Skeletal muscle satellite cell (primary cell): ENCODE measurements at regions not wholly inside any gene's neighbourhood (a gene's known extent, or its start where the extent isn't known, plus 50 kb on each side); places are given as distances from the start of the nearest gene placed in this dataset.

ENCODE experiments used
- H3K27me3 ChIP-seq: 2 replicates; pipeline ENCODE4 v1.7.0; 2013; ENCODE audit warnings: low read length; ENCODE audit not compliant: control insufficient read depth, insufficient read depth
- H3K36me3 ChIP-seq: 2 replicates; pipeline ENCODE4 v1.7.0; 2013; ENCODE audit warnings: mild to moderate bottlenecking, control low read depth, low read length; ENCODE audit not compliant: insufficient read depth
- H3K4me1 ChIP-seq: 2 replicates; pipeline ENCODE4 v1.7.0; 2013; ENCODE audit warnings: low read length; ENCODE audit not compliant: control insufficient read depth, insufficient read depth
- H3K4me2 ChIP-seq: 2 replicates; pipeline ENCODE4 v1.7.0; 2013; ENCODE audit warnings: mild to moderate bottlenecking, low read length
- H3K4me3 ChIP-seq: 2 replicates; pipeline ENCODE4 v1.7.0; 2013; ENCODE audit warnings: low read length
- H3K9ac ChIP-seq: 2 replicates; pipeline ENCODE4 v1.7.0; 2013; ENCODE audit warnings: mild to moderate bottlenecking, low read depth, low read length, moderate library complexity
- H3K9me3 ChIP-seq: replicated peaks from 2 replicates; pipeline ENCODE4 v1.7.0; 2013; ENCODE audit warnings: mild to moderate bottlenecking, control low read depth, low read length

GRCh38 chr1:95435611-95436010 is 201.6 kb downstream of the RWDD3 start:
- H3K9me3 ChIP-seq: no peaks in the 10 kb centered on the region
- no peaks in the 10 kb centered on the region for H3K4me1 ChIP-seq
- no peaks in the 10 kb centered on the region for H3K36me3 ChIP-seq

DNA sequence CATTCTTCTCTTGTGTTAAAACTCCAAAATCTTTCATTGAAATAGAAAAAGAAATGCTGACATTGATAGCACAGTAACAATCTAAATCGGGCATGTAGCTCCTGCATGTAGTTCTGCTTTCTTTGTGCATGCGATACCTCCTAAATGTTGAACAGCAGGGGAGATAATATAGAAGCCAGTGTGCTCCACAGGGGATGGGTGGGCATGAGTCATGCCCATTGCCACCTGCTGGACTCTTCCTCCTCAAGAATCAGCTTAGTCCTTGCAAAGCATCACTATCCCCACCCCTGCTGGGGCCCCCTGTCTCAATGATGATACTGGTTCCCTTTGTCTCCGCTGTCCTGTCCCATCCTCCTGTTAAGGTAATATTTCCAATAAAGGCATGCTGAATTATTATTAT is 203.0 kb downstream of the RWDD3 start:
- no peaks in the 10 kb centered on the region for H3K4me1 ChIP-seq
- no peak overlapping the region for H3K4me3 ChIP-seq
- H3K9me3 ChIP-seq: no peaks in the 10 kb centered on the region
- H3K9ac ChIP-seq: no peak overlapping the region
- no peaks in the 10 kb centered on the region for H3K27me3 ChIP-seq
- H3K36me3 ChIP-seq: no peaks in the 10 kb centered on the region
- no peak overlapping the region for H3K4me2 ChIP-seq

More at GRCh38 chr1:95435611-95436010, 201.6 kb downstream of the RWDD3 start:
- Histone ChIP-seq H3K4me2 (no peak overlapping the region), H3K4me3 (no peak overlapping the region), H3K27me3 (no peaks in the 10 kb centered on the region), H3K9ac (no peak overlapping the region)

DNA sequence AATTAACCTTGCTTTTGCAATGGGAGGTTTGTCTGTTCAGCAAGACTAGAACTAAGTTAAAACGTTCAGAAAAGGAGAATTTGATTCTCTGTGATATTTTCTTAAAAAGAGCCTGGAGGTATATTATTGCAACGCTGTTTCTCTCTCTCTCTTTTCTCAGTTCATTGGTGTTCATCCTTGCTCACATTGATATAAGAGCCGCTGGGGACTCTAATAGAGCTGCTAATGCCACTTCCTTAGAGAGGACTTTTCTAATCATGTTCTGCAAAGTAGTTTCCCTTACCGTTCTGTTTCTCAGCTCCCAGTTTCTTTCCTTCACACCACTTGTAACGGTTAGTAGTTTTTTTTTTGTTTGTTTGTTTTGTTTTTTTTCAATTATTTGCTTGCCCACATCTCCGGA is 203.8 kb downstream of the RWDD3 start:
- Histone ChIP-seq H3K4me3 (no peak overlapping the region), H3K9ac (no peak overlapping the region), H3K4me1 (no peaks in the 10 kb centered on the region), H3K36me3 (no peaks in the 10 kb centered on the region), H3K9me3 (no peaks in the 10 kb centered on the region), H3K4me2 (no peak overlapping the region), H3K27me3 (no peaks in the 10 kb centered on the region)

GRCh38 chr1:95438218-95438948 is 204.4 kb downstream of the RWDD3 start:
- Histone ChIP-seq H3K9me3 (no peaks in the 10 kb centered on the region), H3K36me3 (no peaks in the 10 kb centered on the region), H3K9ac (no peak overlapping the region), H3K4me3 (no peak overlapping the region), H3K4me1 (no peaks in the 10 kb centered on the region), H3K4me2 (no peak overlapping the region), H3K27me3 (no peaks in the 10 kb centered on the region)

GRCh38 chr1:95440511-95440910 is 206.5 kb downstream of the RWDD3 start:
- Histone ChIP-seq H3K36me3 (no peaks in the 10 kb centered on the region), H3K9me3 (no peaks in the 10 kb centered on the region), H3K9ac (no peak overlapping the region), H3K4me3 (no peak overlapping the region), H3K27me3 (no peaks in the 10 kb centered on the region), H3K4me2 (no peak overlapping the region), H3K4me1 (no peaks in the 10 kb centered on the region)

- H3K4me1 ChIP-seq: no peaks in the 10 kb centered on the region
- no peaks in the 10 kb centered on the region for H3K27me3 ChIP-seq
- H3K4me2 ChIP-seq: no peak overlapping the region
- H3K4me3 ChIP-seq: no peak overlapping the region
- H3K9ac ChIP-seq: no peak overlapping the region
- H3K9me3 ChIP-seq: no peaks in the 10 kb centered on the region
- no peaks in the 10 kb centered on the region for H3K36me3 ChIP-seq
Measured at GRCh38 chr1:95449516-95449915, 215.5 kb downstream of the RWDD3 start.

GRCh38 chr1:95451054-95451453 is 217.0 kb downstream of the RWDD3 start:
- Histone ChIP-seq H3K4me1 (no peaks in the 10 kb centered on the region), H3K4me3 (no peak overlapping the region), H3K9ac (no peak overlapping the region), H3K27me3 (no peaks in the 10 kb centered on the region), H3K36me3 (no peaks in the 10 kb centered on the region), H3K9me3 (no peaks in the 10 kb centered on the region), H3K4me2 (no peak overlapping the region)

DNA sequence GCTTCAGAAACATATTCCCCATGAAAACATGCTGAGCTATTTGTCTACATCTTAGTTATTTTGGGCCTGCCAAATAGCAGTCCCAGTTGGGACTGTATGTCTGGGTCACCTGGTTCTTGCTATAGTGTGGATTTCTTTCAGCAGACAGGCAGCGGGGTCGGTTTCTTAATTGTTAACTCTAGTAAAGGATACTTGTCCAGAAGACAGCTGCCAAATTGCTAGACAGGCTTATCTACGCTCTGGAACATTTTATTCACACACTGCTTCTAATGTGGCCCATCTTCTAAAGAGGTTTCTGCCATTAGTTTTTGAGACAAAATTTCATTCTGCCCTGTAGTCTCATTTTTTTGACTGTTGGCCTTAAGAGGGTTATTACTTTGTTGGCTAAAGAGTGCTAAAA is 217.9 kb downstream of the RWDD3 start:
- Histone ChIP-seq H3K9me3 (no peaks in the 10 kb centered on the region), H3K27me3 (no peaks in the 10 kb centered on the region), H3K36me3 (no peaks in the 10 kb centered on the region), H3K4me2 (no peak overlapping the region), H3K4me1 (no peaks in the 10 kb centered on the region), H3K9ac (no peak overlapping the region), H3K4me3 (no peak overlapping the region)

DNA sequence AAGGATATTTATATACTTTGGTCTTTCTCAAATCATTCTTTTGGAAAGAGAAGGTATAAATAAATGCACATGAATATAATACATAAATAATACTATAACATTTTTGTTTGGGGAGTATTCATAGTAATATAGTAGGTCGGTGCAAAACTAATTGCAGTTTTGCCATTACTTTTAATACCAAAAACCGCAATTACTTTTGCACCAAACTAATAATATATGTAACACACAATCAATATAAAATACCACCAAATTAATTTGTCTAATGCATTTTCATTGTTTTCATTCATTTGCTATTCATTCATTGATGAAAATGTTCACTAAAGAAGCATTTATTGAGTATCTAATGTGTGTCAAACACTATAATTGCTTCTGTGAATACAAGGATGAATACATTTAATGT is 219.0 kb downstream of the RWDD3 start:
- no peak overlapping the region for H3K9ac ChIP-seq
- no peaks in the 10 kb centered on the region for H3K36me3 ChIP-seq
- H3K27me3 ChIP-seq: no peaks in the 10 kb centered on the region
- no peaks in the 10 kb centered on the region for H3K4me1 ChIP-seq
- no peak overlapping the region for H3K4me3 ChIP-seq
- H3K9me3 ChIP-seq: no peaks in the 10 kb centered on the region
- H3K4me2 ChIP-seq: no peak overlapping the region

DNA sequence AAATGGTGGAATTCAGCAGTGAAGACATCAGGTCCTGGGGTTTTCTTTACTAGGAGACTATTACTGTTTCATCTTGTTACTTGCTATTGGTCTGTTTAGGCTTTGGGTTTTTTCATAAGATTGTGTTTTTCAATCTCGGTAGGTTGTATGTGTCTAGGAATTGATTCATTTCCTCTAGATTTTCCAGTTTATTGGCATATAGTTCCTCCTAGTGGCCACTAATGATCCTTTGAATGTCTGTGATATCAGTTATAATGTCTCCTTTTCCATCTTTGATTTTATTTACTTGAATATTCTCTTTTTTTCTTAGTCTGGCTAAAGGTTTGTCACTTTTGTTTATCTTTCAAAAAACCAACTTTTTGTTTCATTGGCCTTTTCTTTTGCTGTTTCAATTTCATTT is 233.0 kb downstream of the RWDD3 start:
- no peaks in the 10 kb centered on the region for H3K9me3 ChIP-seq
- no peak overlapping the region for H3K4me2 ChIP-seq
- no peaks in the 10 kb centered on the region for H3K36me3 ChIP-seq
- no peaks in the 10 kb centered on the region for H3K27me3 ChIP-seq
- H3K4me1 ChIP-seq: no peaks in the 10 kb centered on the region
- no peak overlapping the region for H3K9ac ChIP-seq
- H3K4me3 ChIP-seq: no peak overlapping the region

- Histone ChIP-seq H3K4me1 (no peaks in the 10 kb centered on the region), H3K4me3 (no peak overlapping the region), H3K27me3 (no peaks in the 10 kb centered on the region), H3K9me3 (no peaks in the 10 kb centered on the region), H3K4me2 (no peak overlapping the region), H3K36me3 (no peaks in the 10 kb centered on the region), H3K9ac (no peak overlapping the region)
Measured at GRCh38 chr1:95475686-95476457, 241.9 kb downstream of the RWDD3 start.

DNA sequence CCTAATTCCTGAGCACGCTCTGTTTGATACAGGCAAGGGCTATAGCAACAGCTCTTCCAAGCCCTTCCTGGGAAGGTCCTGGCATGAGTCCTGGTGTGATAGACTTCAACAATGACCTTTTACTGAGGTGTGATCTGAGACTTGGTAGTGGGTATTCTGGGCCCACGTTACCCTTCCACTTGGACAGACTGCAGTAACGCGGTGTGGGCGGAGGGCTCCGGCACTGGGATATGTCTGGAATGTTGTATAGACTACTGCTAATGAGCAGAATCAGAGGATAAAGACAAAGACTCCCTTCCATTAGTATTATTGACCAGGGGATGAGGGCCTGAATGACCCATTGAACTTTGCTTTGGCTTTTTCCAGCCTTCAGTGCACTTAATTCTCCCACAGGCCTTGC is 262.3 kb downstream of the RWDD3 start:
- Histone ChIP-seq H3K4me3 (no peak overlapping the region), H3K36me3 (no peaks in the 10 kb centered on the region), H3K27me3 (no peaks in the 10 kb centered on the region), H3K9ac (no peak overlapping the region), H3K4me2 (no peak overlapping the region), H3K4me1 (no peaks in the 10 kb centered on the region), H3K9me3 (no peaks in the 10 kb centered on the region)
